IMR-90 (cell line): ENCODE measurements at regions not wholly inside any gene's neighbourhood (a gene's known extent, or its start where the extent isn't known, plus 50 kb on each side); places are given as distances from the start of the nearest gene placed in this dataset.

Source experiments
- ATAC-seq: fragments of 200-7000 bp; cut with Tn5 transposase; 2 replicates; pipeline ENCODE4 v1.9.1; 2020; ENCODE audit warnings: low read depth, mild to moderate bottlenecking, moderate library complexity
- BruUV-seq: library from RNA; stranded (reverse); fragments of 400-500 nt; replicated peaks from 2 replicates; lab custom pipeline; 2021; lab: Mats Ljungman, UMichigan
- CTCF ChIA-PET: fragments of 300-600 bp; formaldehyde crosslinking; extraction: SDS; loops from one replicate; lab custom pipeline; 2021; ENCODE audit warnings: antibody characterized with exemption; lab: Yijun Ruan, JAX
- POLR2A ChIA-PET: fragments of 300-600 bp; sonication (Branson Sonifier 250); formaldehyde crosslinking; loops from one replicate; lab custom pipeline; 2022; ENCODE audit warnings: antibody characterized with exemption; ENCODE audit not compliant: unreplicated experiment; lab: Charles Lee
- DNase-seq: peaks from one replicate; pipeline ENCODE4 v3.0.0; 2013
- H2AFZ ChIP-seq: replicated peaks from 2 replicates; pipeline ENCODE3; 2013; ENCODE audit warnings: low read length, mild to moderate bottlenecking; ENCODE audit not compliant: poor library complexity
- H2AK5ac ChIP-seq: 2 replicates; pipeline ENCODE4 v1.6.1; 2013; ENCODE audit warnings: low read depth, low read length, inconsistent platforms
- H2AK9ac ChIP-seq: replicated peaks from 2 replicates; pipeline ENCODE3; 2013; ENCODE audit warnings: mild to moderate bottlenecking, low read depth, low read length, moderate library complexity; ENCODE audit not compliant: poor library complexity
- H2BK120ac ChIP-seq: 2 replicates; pipeline ENCODE4 v1.6.1; 2013; ENCODE audit warnings: low read depth, low read length, inconsistent platforms
- H2BK15ac ChIP-seq: 3 replicates; pipeline ENCODE4 v1.6.1; 2013; ENCODE audit warnings: low read depth, low read length, inconsistent platforms
- H2BK20ac ChIP-seq: 2 replicates; pipeline ENCODE4 v1.6.1; 2013; ENCODE audit warnings: low read depth, mild to moderate bottlenecking, inconsistent platforms, low read length, moderate library complexity
- H2BK5ac ChIP-seq: 2 replicates; pipeline ENCODE4 v1.6.1; 2013; ENCODE audit warnings: mild to moderate bottlenecking, low read depth, low read length, inconsistent platforms; ENCODE audit not compliant: poor library complexity, severe bottlenecking
- H3K14ac ChIP-seq: replicated peaks from 2 replicates; pipeline ENCODE4 v1.6.1; 2013; ENCODE audit warnings: low read depth, low read length, inconsistent platforms
- H3K18ac ChIP-seq: 2 replicates; pipeline ENCODE4 v1.6.1; 2013; ENCODE audit warnings: low read depth, low read length, control low read depth
- H3K23ac ChIP-seq: 2 replicates; pipeline ENCODE4 v1.6.1; 2013; ENCODE audit warnings: low read depth, low read length, inconsistent platforms
- H3K27ac ChIP-seq: 2 replicates; pipeline ENCODE4 v1.5.1; 2013; ENCODE audit warnings: mild to moderate bottlenecking, control low read depth, low read length; ENCODE audit not compliant: insufficient read depth
- H3K27me3 ChIP-seq: 2 replicates; pipeline ENCODE4 v1.6.1; 2013; ENCODE audit warnings: low read length; ENCODE audit not compliant: control insufficient read depth, insufficient read depth
- H3K36me3 ChIP-seq: 2 replicates; pipeline ENCODE4 v1.6.1; 2013; ENCODE audit warnings: low read length, mixed read lengths; ENCODE audit not compliant: control insufficient read depth, insufficient read depth
- H3K4ac ChIP-seq: 2 replicates; pipeline ENCODE4 v1.6.1; 2013; ENCODE audit warnings: low read depth, low read length, inconsistent platforms
- H3K4me1 ChIP-seq: 2 replicates; pipeline ENCODE4 v1.6.1; 2013; ENCODE audit warnings: low read length, mixed read lengths; ENCODE audit not compliant: control insufficient read depth, insufficient read depth
- H3K4me2 ChIP-seq: 2 replicates; pipeline ENCODE4 v1.6.1; 2013; ENCODE audit warnings: low read depth, mild to moderate bottlenecking, control low read depth, low read length, moderate library complexity
- H3K4me3 ChIP-seq: 2 replicates; pipeline ENCODE4 v1.5.1; 2013; ENCODE audit warnings: low read depth, mild to moderate bottlenecking, control low read depth, low read length, moderate library complexity; ENCODE audit not compliant: insufficient read depth
- H3K56ac ChIP-seq: 2 replicates; pipeline ENCODE4 v1.6.1; 2013; ENCODE audit warnings: low read length, inconsistent platforms; ENCODE audit not compliant: insufficient read depth; ENCODE audit errors: extremely low read depth
- H3K79me1 ChIP-seq, 2 experiments: 2 replicates each; pipeline ENCODE4 v1.6.1; 2013; ENCODE audit warnings: low read length in 2 of 2, inconsistent platforms in 1 of 2, low read depth in 1 of 2
- H3K9ac ChIP-seq: 2 replicates; pipeline ENCODE4 v1.6.1; 2013; ENCODE audit warnings: low read depth, low read length, control low read depth
- H3K9me1 ChIP-seq: 2 replicates; pipeline ENCODE4 v1.6.1; 2013; ENCODE audit warnings: low read length, inconsistent platforms; ENCODE audit not compliant: insufficient read depth
- H3K9me3 ChIP-seq: 2 replicates; pipeline ENCODE4 v1.6.1; 2013; ENCODE audit warnings: low read length; ENCODE audit not compliant: control insufficient read depth, insufficient read depth
- H4K20me1 ChIP-seq: 2 replicates; pipeline ENCODE4 v1.6.1; 2013; ENCODE audit warnings: low read length, inconsistent platforms; ENCODE audit not compliant: insufficient read depth
- H4K5ac ChIP-seq: 2 replicates; pipeline ENCODE4 v1.6.1; 2013; ENCODE audit warnings: mild to moderate bottlenecking, low read depth, low read length, control low read depth
- H4K8ac ChIP-seq, 2 experiments: 2 replicates each; pipeline ENCODE4 v1.6.1; 2013; ENCODE audit warnings: low read depth in 2 of 2, low read length in 2 of 2, control low read depth in 1 of 2, inconsistent platforms in 1 of 2
- H4K91ac ChIP-seq: 2 replicates; pipeline ENCODE4 v1.6.1; 2013; ENCODE audit warnings: low read depth, low read length, inconsistent platforms; ENCODE audit not compliant: insufficient read depth
- BHLHE40 ChIP-seq: fragments of 150-350 bp; IDR thresholded peaks from 2 replicates; pipeline ENCODE4 v1.6.1; 2016; ENCODE audit warnings: mild to moderate bottlenecking, low read depth, low read length
- CEBPB ChIP-seq: IDR thresholded peaks from 2 replicates; pipeline ENCODE4 v1.6.1; 2012; ENCODE audit warnings: low read depth, low read length, improper control_type of control experiment
- CHD1 ChIP-seq: IDR thresholded peaks from 2 replicates; pipeline ENCODE4 v1.6.1; 2012; ENCODE audit warnings: low read depth, low read length, improper control_type of control experiment
- CTCF ChIP-seq: conservative IDR thresholded peaks from 2 replicates; pipeline ENCODE4 v1.5.1; 2012; ENCODE audit warnings: mild to moderate bottlenecking, low read depth, low read length, improper control_type of control experiment
- ELK1 ChIP-seq: fragments of 150-350 bp; IDR thresholded peaks from 2 replicates; pipeline ENCODE4 v1.6.1; 2016; ENCODE audit warnings: low read depth, mild to moderate bottlenecking, low read length, moderate library complexity, borderline replicate concordance
- FOS ChIP-seq: fragments of 150-350 bp; IDR thresholded peaks from 2 replicates; pipeline ENCODE4 v1.6.1; 2016; ENCODE audit warnings: low read depth, low read length
- MAFK ChIP-seq: IDR thresholded peaks from 2 replicates; pipeline ENCODE4 v1.6.1; 2012; ENCODE audit warnings: low read depth, low read length, improper control_type of control experiment
- MAZ ChIP-seq: IDR thresholded peaks from 2 replicates; pipeline ENCODE4 v1.6.1; 2012; ENCODE audit warnings: low read depth, mild to moderate bottlenecking, low read length, improper control_type of control experiment, moderate library complexity, borderline replicate concordance
- MXI1 ChIP-seq: IDR thresholded peaks from 2 replicates; pipeline ENCODE4 v1.6.1; 2012; ENCODE audit warnings: low read depth, mild to moderate bottlenecking, low read length, moderate library complexity, borderline replicate concordance
- NFE2L2 ChIP-seq: fragments of 150-350 bp; IDR thresholded peaks from 2 replicates; pipeline ENCODE4 v1.6.1; 2016; ENCODE audit warnings: low read depth, mild to moderate bottlenecking, low read length
- POLR2A ChIP-seq: IDR thresholded peaks from 2 replicates; pipeline ENCODE4 v1.6.1; 2012; ENCODE audit warnings: mild to moderate bottlenecking, low read depth, low read length
- RAD21 ChIP-seq: IDR thresholded peaks from 2 replicates; pipeline ENCODE4 v1.6.1; 2012; ENCODE audit warnings: low read length, improper control_type of control experiment
- RCOR1 ChIP-seq: IDR thresholded peaks from 2 replicates; pipeline ENCODE4 v1.6.1; 2012; ENCODE audit warnings: mild to moderate bottlenecking, low read length, improper control_type of control experiment; ENCODE audit not compliant: insufficient replicate concordance
- RFX5 ChIP-seq: IDR thresholded peaks from 2 replicates; pipeline ENCODE4 v1.8.0; 2012; ENCODE audit warnings: low read depth, mild to moderate bottlenecking, low read length, moderate library complexity
- SMC3 ChIP-seq: fragments of 150-350 bp; IDR thresholded peaks from 2 replicates; pipeline ENCODE4 v1.6.1; 2016; ENCODE audit warnings: low read depth, mild to moderate bottlenecking, antibody characterized with exemption, low read length, moderate library complexity
- USF2 ChIP-seq: fragments of 150-350 bp; IDR thresholded peaks from 2 replicates; pipeline ENCODE4 v1.6.1; 2017; ENCODE audit warnings: mild to moderate bottlenecking, antibody characterized with exemption, low read length, low read depth
- WGBS, 2 experiments: methylation state at CpG; one replicate each; pipeline versions ENCODE4 v1.1.5 to v1.1.7; 2013; ENCODE audit warnings: missing lambda C conversion rate in 2 of 2; ENCODE audit not compliant: insufficient read length in 1 of 2; ENCODE audit errors: extremely low coverage in 2 of 2; 5-methylcytosine and 5-hydroxymethylcytosine counted together
- dilution Hi-C: fragments of 300-500 bp; cut with HindIII; formaldehyde crosslinking; loops from one replicate; pipeline ENCODE4 v1.14.3; 2018; ENCODE audit warnings: low sequenced_read_pairs; ENCODE audit not compliant: unreplicated experiment
- in situ Hi-C: fragments of 300-500 bp; cut with MboI; formaldehyde crosslinking; loops from 3 replicates; pipeline ENCODE4 v1.14.3; 2019; ENCODE audit warnings: low sequenced_read_pairs, inconsistent platforms, mixed read lengths
- intact Hi-C: fragments of 100-400 bp; cut with micrococcal nuclease; formaldehyde crosslinking; loops from 2 replicates; pipeline ENCODE4 v1.10.0; 2022

- no peaks in the 10 kb centered on the region for H3K4me1 ChIP-seq
- no peak overlapping the region for H2AK5ac ChIP-seq
- no peak overlapping the region for H2AK9ac ChIP-seq
- ATAC-seq = no peak
- BruUV-seq = no TSS peak
- ChIA-PET POLR2A (no interaction called here), CTCF (no interaction called here)
- no peak overlapping the region for H2BK120ac ChIP-seq
- H4K5ac ChIP-seq = no peak overlapping the region
- H3K36me3 ChIP-seq = no peaks in the 10 kb centered on the region
- H3K27ac ChIP-seq = no peak overlapping the region
- H4K8ac ChIP-seq = no peak overlapping the region
- peaks cover 9% of the 10 kb centered on the region for H3K27me3 ChIP-seq
- no peak overlapping the region for H3K4ac ChIP-seq
- no peak overlapping the region for H2AFZ ChIP-seq
- H3K9ac ChIP-seq = no peak overlapping the region
- H4K91ac ChIP-seq = no peak overlapping the region
- no peak overlapping the region for H3K56ac ChIP-seq
- H2BK15ac ChIP-seq = no peak overlapping the region
- H2BK5ac ChIP-seq = no peak overlapping the region
- intact Hi-C loops (no loop called here), in situ Hi-C loops (no loop called here), dilution Hi-C loops (no loop called here)
- H3K79me1 ChIP-seq = no peaks in the 10 kb centered on the region
- no peak overlapping the region for H3K18ac ChIP-seq
- H3K14ac ChIP-seq = no peak overlapping the region
- DNase-seq = no peak
- H3K4me2 ChIP-seq = no peak overlapping the region
- no CpG with 5 or more reads among the region's 4 CpGs for WGBS, 2 experiments
- H4K20me1 ChIP-seq = no peaks in the 10 kb centered on the region
- H3K9me3 ChIP-seq = peaks cover 6% of the 10 kb centered on the region; the same call in 1 of the 2 replicates
- H3K23ac ChIP-seq = no peak overlapping the region
- no peaks in the 10 kb centered on the region for H3K9me1 ChIP-seq
- H3K4me3 ChIP-seq = no peak overlapping the region
- TF ChIP-seq POLR2A (no peak), RCOR1 (no peak), ELK1 (no peak), BHLHE40 (no peak), NFE2L2 (no peak), USF2 (no peak), CTCF (no peak), RFX5 (no peak), CHD1 (no peak), MAZ (no peak), FOS (no peak), SMC3 (no peak), MXI1 (no peak), CEBPB (no peak), MAFK (no peak), RAD21 (no peak)
- H2BK20ac ChIP-seq = no peak overlapping the region
These were observed 205.3 kb downstream of the ADGRG6 start for GRCh38 chr6:142507065-142507464.
